WTC11 (cell line): ENCODE measurements at regions not wholly inside any gene's neighbourhood (a gene's known extent, or its start where the extent isn't known, plus 50 kb on each side); places are given as distances from the start of the nearest gene placed in this dataset.

Source experiments
- ATAC-seq: fragments of 200-7000 bp; cut with Tn5 transposase; 2 replicates; pipeline ENCODE4 v1.10.0; 2021; ENCODE audit warnings: mild to moderate bottlenecking, moderate library complexity
- CTCF ChIA-PET: fragments of 300-600 bp; sonication (Branson Sonifier 250); formaldehyde crosslinking; loops from one replicate; lab custom pipeline; 2021; ENCODE audit warnings: antibody characterized with exemption; lab: Charles Lee
- POLR2A ChIA-PET: fragments of 350-600 bp; sonication (Branson Sonifier 250); formaldehyde crosslinking; loops from one replicate; lab custom pipeline; 2021; ENCODE audit warnings: antibody characterized with exemption; lab: Charles Lee
- DNase-seq: peaks from one replicate; pipeline ENCODE4 v3.0.0; 2021; ENCODE audit warnings: low spot score
- H3K27ac Mint-ChIP-seq: 2 replicates; pipeline ENCODE4 v1.8.0; 2021; ENCODE audit warnings: mixed read lengths
- H3K27me3 Mint-ChIP-seq: 2 replicates; pipeline ENCODE4 v1.8.0; 2021; ENCODE audit warnings: low read depth, mild to moderate bottlenecking, moderate library complexity, mixed read lengths
- H3K36me3 Mint-ChIP-seq: 2 replicates; pipeline ENCODE4 v1.8.0; 2021; ENCODE audit warnings: mixed read lengths
- H3K4me1 Mint-ChIP-seq: 2 replicates; pipeline ENCODE4 v1.8.0; 2022; ENCODE audit warnings: mixed read lengths
- H3K4me3 Mint-ChIP-seq: 2 replicates; pipeline ENCODE4 v1.8.0; 2021; ENCODE audit warnings: mild to moderate bottlenecking, moderate library complexity, mixed read lengths
- H3K9me3 Mint-ChIP-seq: 2 replicates; pipeline ENCODE4 v1.8.0; 2021; ENCODE audit warnings: mixed read lengths
- CDX4 ChIP-seq: fragments of 250-450 bp; sonication (Bioruptor Pico); IDR thresholded peaks from 2 replicates; pipeline ENCODE4 v1.9.0; 2021; ENCODE audit warnings: moderate library complexity, mild to moderate bottlenecking, inconsistent platforms, borderline replicate concordance
- CREB1 ChIP-seq: sonication (generic); formaldehyde crosslinking; IDR thresholded peaks from 2 replicates; pipeline ENCODE4 v1.8.0; 2023; ENCODE audit warnings: mild to moderate bottlenecking, missing genetic modification reagents
- FOXJ3 ChIP-seq: sonication (generic); formaldehyde crosslinking; IDR thresholded peaks from 2 replicates; pipeline ENCODE4 v1.9.0; 2021; ENCODE audit warnings: missing genetic modification reagents, mild to moderate bottlenecking, borderline replicate concordance
- GABPB1 ChIP-seq: sonication (generic); formaldehyde crosslinking; IDR thresholded peaks from 2 replicates; pipeline ENCODE4 v1.8.1; 2023; ENCODE audit warnings: mild to moderate bottlenecking, missing genetic modification reagents
- KAT7 ChIP-seq: sonication (generic); formaldehyde crosslinking; IDR thresholded peaks from 2 replicates; pipeline ENCODE4 v1.8.1; 2023; ENCODE audit warnings: missing genetic modification reagents, mild to moderate bottlenecking, borderline replicate concordance
- NR2C2 ChIP-seq: sonication (generic); formaldehyde crosslinking; IDR thresholded peaks from 2 replicates; pipeline ENCODE4 v1.8.0; 2022; ENCODE audit warnings: mild to moderate bottlenecking, missing genetic modification reagents
- NR3C1 ChIP-seq: sonication (generic); formaldehyde crosslinking; conservative IDR thresholded peaks from 2 replicates; pipeline ENCODE4 v1.8.1; 2023; ENCODE audit warnings: low read depth, mild to moderate bottlenecking, missing genetic modification reagents
- SMAD4 ChIP-seq: sonication (generic); formaldehyde crosslinking; IDR thresholded peaks from 2 replicates; pipeline ENCODE4 v1.8.0; 2022; ENCODE audit warnings: mild to moderate bottlenecking, missing genetic modification reagents
- SP1 ChIP-seq: sonication (generic); formaldehyde crosslinking; conservative IDR thresholded peaks from 2 replicates; pipeline ENCODE4 v1.8.1; 2022; ENCODE audit warnings: missing genetic modification reagents
- TP53 ChIP-seq: sonication (generic); formaldehyde crosslinking; IDR thresholded peaks from 2 replicates; pipeline ENCODE4 v1.8.1; 2023; ENCODE audit warnings: mild to moderate bottlenecking, missing genetic modification reagents
- ZNF219 ChIP-seq: sonication (generic); formaldehyde crosslinking; IDR thresholded peaks from 2 replicates; pipeline ENCODE4 v1.8.0; 2023; ENCODE audit warnings: missing genetic modification reagents, mild to moderate bottlenecking, borderline replicate concordance
- ZNF671 ChIP-seq: fragments of 250-450 bp; sonication (Bioruptor Pico); IDR thresholded peaks from 2 replicates; pipeline ENCODE4 v1.8.0; 2021; ENCODE audit warnings: mild to moderate bottlenecking
- ZSCAN18 ChIP-seq: fragments of 250-450 bp; sonication (Bioruptor Pico); IDR thresholded peaks from 2 replicates; pipeline ENCODE4 v2.1.2; 2022; ENCODE audit warnings: mild to moderate bottlenecking, moderate library complexity
- TF ChIP-seq, protein P1 (sequence below): sonication (generic); formaldehyde crosslinking; IDR thresholded peaks from 2 replicates; pipeline ENCODE4 v1.8.1; 2023; ENCODE audit warnings: mild to moderate bottlenecking, missing genetic modification reagents, moderate library complexity
- TF ChIP-seq, protein P2 (sequence below): fragments of 250-450 bp; sonication (Bioruptor Pico); IDR thresholded peaks from 2 replicates; pipeline ENCODE4 v1.9.0; 2021; ENCODE audit warnings: mild to moderate bottlenecking
- TF ChIP-seq, protein P3 (sequence below): sonication (generic); formaldehyde crosslinking; conservative IDR thresholded peaks from 2 replicates; pipeline ENCODE4 v1.8.1; 2022; ENCODE audit warnings: mild to moderate bottlenecking, missing genetic modification reagents
- TF ChIP-seq, protein P4 (sequence below): fragments of 250-450 bp; sonication (Bioruptor Pico); conservative IDR thresholded peaks from 2 replicates; pipeline ENCODE4 v1.9.0; 2021; ENCODE audit warnings: mild to moderate bottlenecking
- TF ChIP-seq, protein P5 (sequence below): fragments of 250-450 bp; sonication (Bioruptor Pico); IDR thresholded peaks from 2 replicates; pipeline ENCODE4 v1.9.0; 2021; ENCODE audit warnings: mild to moderate bottlenecking

- Mint-ChIP-seq H3K9me3 (peaks cover 26% of the 10 kb centered on the region), H3K36me3 (peaks cover 14% of the 10 kb centered on the region; the same call in 1 of the 2 replicates), H3K4me1 (no peaks in the 10 kb centered on the region), H3K27ac (no peak overlapping the region), H3K4me3 (no peak overlapping the region), H3K27me3 (no peaks in the 10 kb centered on the region)
- ChIA-PET POLR2A (no interaction called here), CTCF (interaction anchor here (1.4 kb wide), 1 partner anchor 10 kb away, joined by 9 read pairs; no protein-coding TSS in a partner anchor)
- ATAC-seq, result no peak
- TF ChIP-seq NR2C2 (no peak), CREB1 (CRISPR knock-in tag) (no peak), TP53 (CRISPR knock-in tag) (no peak)
- DNase-seq, result no peak
Measured at GRCh38 chr5:107257885-107258520, 412.7 kb downstream of the EFNA5 start.

GRCh38 chr5:107254902-107255234 is 415.9 kb downstream of the EFNA5 start:
- Mint-ChIP-seq H3K9me3 (peaks cover 10% of the 10 kb centered on the region), H3K27ac (no peak overlapping the region), H3K36me3 (peaks cover 6% of the 10 kb centered on the region; the same call in 1 of the 2 replicates), H3K4me1 (peaks cover 2% of the 10 kb centered on the region), H3K4me3 (no peak overlapping the region), H3K27me3 (no peaks in the 10 kb centered on the region)
- POLR2A ChIA-PET, result interaction anchor here (0.7 kb wide), 1 partner anchor 358 kb away, joined by 8 read pairs; no protein-coding TSS in a partner anchor
- ATAC-seq (no peak), DNase-seq (no peak)
- CTCF ChIA-PET, result interaction anchor here (2.1 kb wide), 1 partner anchor 318 kb away, joined by 6 read pairs; no protein-coding TSS in a partner anchor
- no peak for TF ChIP-seq FOXJ3

GRCh38 chr5:107254214-107254901 is 416.4 kb downstream of the EFNA5 start:
- DNase-seq, result no peak
- TF ChIP-seq, protein P1, sequence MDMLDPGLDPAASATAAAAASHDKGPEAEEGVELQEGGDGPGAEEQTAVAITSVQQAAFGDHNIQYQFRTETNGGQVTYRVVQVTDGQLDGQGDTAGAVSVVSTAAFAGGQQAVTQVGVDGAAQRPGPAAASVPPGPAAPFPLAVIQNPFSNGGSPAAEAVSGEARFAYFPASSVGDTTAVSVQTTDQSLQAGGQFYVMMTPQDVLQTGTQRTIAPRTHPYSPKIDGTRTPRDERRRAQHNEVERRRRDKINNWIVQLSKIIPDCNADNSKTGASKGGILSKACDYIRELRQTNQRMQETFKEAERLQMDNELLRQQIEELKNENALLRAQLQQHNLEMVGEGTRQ (CRISPR knock-in tag), result no peak
- TF ChIP-seq, protein P2, sequence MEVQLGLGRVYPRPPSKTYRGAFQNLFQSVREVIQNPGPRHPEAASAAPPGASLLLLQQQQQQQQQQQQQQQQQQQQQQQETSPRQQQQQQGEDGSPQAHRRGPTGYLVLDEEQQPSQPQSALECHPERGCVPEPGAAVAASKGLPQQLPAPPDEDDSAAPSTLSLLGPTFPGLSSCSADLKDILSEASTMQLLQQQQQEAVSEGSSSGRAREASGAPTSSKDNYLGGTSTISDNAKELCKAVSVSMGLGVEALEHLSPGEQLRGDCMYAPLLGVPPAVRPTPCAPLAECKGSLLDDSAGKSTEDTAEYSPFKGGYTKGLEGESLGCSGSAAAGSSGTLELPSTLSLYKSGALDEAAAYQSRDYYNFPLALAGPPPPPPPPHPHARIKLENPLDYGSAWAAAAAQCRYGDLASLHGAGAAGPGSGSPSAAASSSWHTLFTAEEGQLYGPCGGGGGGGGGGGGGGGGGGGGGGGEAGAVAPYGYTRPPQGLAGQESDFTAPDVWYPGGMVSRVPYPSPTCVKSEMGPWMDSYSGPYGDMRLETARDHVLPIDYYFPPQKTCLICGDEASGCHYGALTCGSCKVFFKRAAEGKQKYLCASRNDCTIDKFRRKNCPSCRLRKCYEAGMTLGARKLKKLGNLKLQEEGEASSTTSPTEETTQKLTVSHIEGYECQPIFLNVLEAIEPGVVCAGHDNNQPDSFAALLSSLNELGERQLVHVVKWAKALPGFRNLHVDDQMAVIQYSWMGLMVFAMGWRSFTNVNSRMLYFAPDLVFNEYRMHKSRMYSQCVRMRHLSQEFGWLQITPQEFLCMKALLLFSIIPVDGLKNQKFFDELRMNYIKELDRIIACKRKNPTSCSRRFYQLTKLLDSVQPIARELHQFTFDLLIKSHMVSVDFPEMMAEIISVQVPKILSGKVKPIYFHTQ (CRISPR knock-in tag), result no peak
- TF ChIP-seq, protein P3, sequence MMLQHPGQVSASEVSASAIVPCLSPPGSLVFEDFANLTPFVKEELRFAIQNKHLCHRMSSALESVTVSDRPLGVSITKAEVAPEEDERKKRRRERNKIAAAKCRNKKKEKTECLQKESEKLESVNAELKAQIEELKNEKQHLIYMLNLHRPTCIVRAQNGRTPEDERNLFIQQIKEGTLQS (CRISPR knock-in tag), result no peak
- ChIA-PET CTCF (interaction anchor here (0.7 to 2.1 kb wide), 2 partner anchors 318 to 462 kb away, joined by 3 to 6 read pairs; no protein-coding TSS in a partner anchor), POLR2A (interaction anchor here (0.7 kb wide), 1 partner anchor 357 kb away, joined by 8 read pairs; no protein-coding TSS in a partner anchor)
- Mint-ChIP-seq H3K9me3 (peaks cover 5% of the 10 kb centered on the region), H3K36me3 (peaks cover 3% of the 10 kb centered on the region; the same call in 1 of the 2 replicates), H3K27me3 (no peaks in the 10 kb centered on the region), H3K4me1 (peaks cover 2% of the 10 kb centered on the region), H3K27ac (no peak overlapping the region), H3K4me3 (no peak overlapping the region)
- no peak for ATAC-seq

DNA sequence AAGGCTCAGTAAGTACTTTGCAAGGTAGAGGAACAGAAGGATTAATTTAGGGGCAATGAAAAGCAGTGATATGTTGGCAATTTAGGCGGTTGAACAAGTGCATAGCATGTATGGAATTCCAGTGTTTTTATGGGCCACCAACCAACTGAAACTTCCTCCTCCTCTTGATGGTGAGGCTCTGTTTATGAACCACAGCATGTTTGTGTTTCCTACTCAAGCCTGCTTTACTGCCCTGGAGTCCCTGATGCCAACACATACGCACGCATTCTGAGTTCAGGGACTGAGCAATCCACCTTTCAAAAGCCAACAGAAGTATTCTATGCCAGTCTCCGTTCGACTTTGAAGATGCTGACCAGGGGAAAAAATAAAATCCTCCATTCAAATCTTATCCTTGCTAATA is 417.5 kb downstream of the EFNA5 start:
- peaks cover 2% of the 10 kb centered on the region for H3K4me1 Mint-ChIP-seq
- ChIA-PET POLR2A (interaction anchor here (0.5 kb wide), 1 partner anchor 318 kb away, joined by 3 read pairs; no protein-coding TSS in a partner anchor), CTCF (interaction anchor here (0.6 to 0.7 kb wide), 2 partner anchors 195 to 463 kb away, joined by 3 to 4 read pairs; no protein-coding TSS in a partner anchor)
- TF ChIP-seq ZSCAN18 (no peak), CDX4 (CRISPR knock-in tag) (no peak), SP1 (CRISPR knock-in tag) (no peak), SMAD4 (CRISPR knock-in tag) (no peak), GABPB1 (CRISPR knock-in tag) (no peak), KAT7 (CRISPR knock-in tag) (no peak), NR2C2 (no peak), ZNF219 (no peak), NR3C1 (CRISPR knock-in tag) (no peak), ZNF671 (CRISPR knock-in tag) (no peak)
- TF ChIP-seq, protein P4, sequence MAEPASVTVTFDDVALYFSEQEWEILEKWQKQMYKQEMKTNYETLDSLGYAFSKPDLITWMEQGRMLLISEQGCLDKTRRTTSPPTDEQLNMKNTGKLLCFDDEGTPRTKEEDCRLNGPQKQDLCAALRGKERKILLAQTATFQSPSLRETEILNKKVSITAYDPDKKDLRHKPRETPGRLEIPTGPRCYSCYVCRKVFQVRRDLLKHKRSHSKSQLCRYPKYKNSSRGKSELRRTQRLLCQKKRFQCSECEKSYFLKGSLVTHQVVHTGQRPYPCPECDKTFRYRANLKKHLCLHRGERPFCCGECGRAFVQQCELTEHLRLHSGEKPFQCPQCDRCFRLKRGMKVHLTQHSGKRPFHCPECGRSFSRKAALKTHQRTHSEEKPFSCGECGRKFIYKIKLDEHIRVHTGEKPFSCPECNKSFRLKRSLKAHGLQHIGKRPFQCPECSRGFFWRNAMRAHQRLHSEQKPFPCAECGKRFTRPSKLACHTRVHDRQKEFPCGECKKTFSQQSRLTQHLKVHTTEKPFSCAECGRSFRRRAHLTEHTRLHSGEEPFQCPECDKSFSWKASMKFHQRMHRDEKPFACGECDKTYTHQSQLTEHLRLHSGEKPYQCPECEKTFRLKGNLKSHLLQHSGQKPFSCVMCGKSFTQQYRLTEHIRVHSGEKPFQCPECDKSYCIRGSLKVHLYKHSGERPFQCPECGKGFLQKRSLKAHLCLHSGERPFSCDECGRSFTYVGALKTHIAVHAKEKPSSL (CRISPR knock-in tag), result no peak
- TF ChIP-seq, protein P5, sequence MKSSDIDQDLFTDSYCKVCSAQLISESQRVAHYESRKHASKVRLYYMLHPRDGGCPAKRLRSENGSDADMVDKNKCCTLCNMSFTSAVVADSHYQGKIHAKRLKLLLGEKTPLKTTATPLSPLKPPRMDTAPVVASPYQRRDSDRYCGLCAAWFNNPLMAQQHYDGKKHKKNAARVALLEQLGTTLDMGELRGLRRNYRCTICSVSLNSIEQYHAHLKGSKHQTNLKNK (CRISPR knock-in tag), result no peak
- H3K4me3 Mint-ChIP-seq, result no peak overlapping the region
- no peaks in the 10 kb centered on the region for H3K27me3 Mint-ChIP-seq
- H3K9me3 Mint-ChIP-seq, result no peaks in the 10 kb centered on the region
- no peaks in the 10 kb centered on the region for H3K36me3 Mint-ChIP-seq
- no peak overlapping the region for H3K27ac Mint-ChIP-seq
- ATAC-seq, result no peak
- no peak for DNase-seq
